Suprapubic skin (tissue), 4 donors: ENCODE measurements at regions not wholly inside any gene's neighbourhood (a gene's known extent, or its start where the extent isn't known, plus 50 kb on each side); places are given as distances from the start of the nearest gene placed in this dataset.

ENCODE experiments used
- DNase-seq, 2 donors: peaks; one replicate each; pipeline ENCODE4 v3.0.0-alpha.2; 2019; ENCODE audit warnings: low spot score in 2 of 2
- H3K27ac ChIP-seq: fragments of 200-600 bp; sonication (generic); one replicate; pipeline ENCODE4 v1.5.1; 2019
- H3K27me3 ChIP-seq: fragments of 200-600 bp; sonication (generic); one replicate; pipeline ENCODE4 v1.5.1; 2019
- H3K36me3 ChIP-seq: fragments of 200-600 bp; sonication (generic); one replicate; pipeline ENCODE4 v1.5.1; 2019
- H3K4me1 ChIP-seq: fragments of 200-600 bp; sonication (generic); one replicate; pipeline ENCODE4 v1.5.1; 2019
- H3K4me3 ChIP-seq: fragments of 200-600 bp; sonication (generic); one replicate; pipeline ENCODE4 v1.5.1; 2019; ENCODE audit warnings: mild to moderate bottlenecking
- H3K9me3 ChIP-seq: fragments of 200-600 bp; sonication (generic); one replicate; pipeline ENCODE4 v1.5.1; 2019
- CTCF ChIP-seq, 2 donors: fragments of 200-600 bp in 1 of 2; fragments of 450-650 bp in 1 of 2; sonication (generic) in 1 of 2; IDR thresholded peaks; one replicate each; pipeline ENCODE4 v1.5.1; 2016 to 2019; ENCODE audit warnings: antibody characterized with exemption in 2 of 2, mild to moderate bottlenecking in 1 of 2, moderate library complexity in 1 of 2
- EP300 ChIP-seq: sonication (generic); formaldehyde crosslinking; IDR thresholded peaks from one replicate; pipeline ENCODE4 v1.6.1; 2017; ENCODE audit warnings: antibody characterized with exemption
- POLR2A ChIP-seq, 2 donors: fragments of 450-650 bp; IDR thresholded peaks; one replicate each; pipeline ENCODE4 v1.6.1; 2017; ENCODE audit warnings: antibody characterized with exemption in 2 of 2, mild to moderate bottlenecking in 2 of 2, moderate library complexity in 2 of 2
- POLR2AphosphoS5 ChIP-seq, 3 donors: sonication (generic); formaldehyde crosslinking; IDR thresholded peaks; one replicate each; pipeline ENCODE4 v1.6.1; 2017; ENCODE audit warnings: antibody characterized with exemption in 3 of 3
- WGBS: methylation state at CpG from one replicate; pipeline ENCODE4 v1.1.5; 2018; 5-methylcytosine and 5-hydroxymethylcytosine counted together

- TF ChIP-seq CTCF (IDR thresholded peaks at IDR 0.05) (no peak), POLR2A (IDR thresholded peaks at IDR 0.05) (no peak), EP300 (no peak), POLR2AphosphoS5 (IDR thresholded peaks at IDR 0.05) (no peak)
- DNase-seq: no peak
- Histone ChIP-seq H3K9me3 (no peaks in the 10 kb centered on the region), H3K4me3 (no peak overlapping the region), H3K36me3 (no peaks in the 10 kb centered on the region), H3K27me3 (no peaks in the 10 kb centered on the region), H3K4me1 (no peaks in the 10 kb centered on the region), H3K27ac (no peak overlapping the region)
- WGBS: 56% methylated on average over 8 of the region's 8 CpGs
Observed at GRCh38 chr5:4740156-4740555, 400.0 kb upstream of the ADAMTS16 start.

GRCh38 chr5:4758550-4758949, 381.6 kb upstream of the ADAMTS16 start:
- TF ChIP-seq POLR2AphosphoS5 (IDR thresholded peaks at IDR 0.05): no peak
- no peak for TF ChIP-seq POLR2A (IDR thresholded peaks at IDR 0.05)
- TF ChIP-seq CTCF (IDR thresholded peaks at IDR 0.05): no peak
- TF ChIP-seq EP300: no peak
- Histone ChIP-seq H3K4me3 (no peak overlapping the region), H3K27me3 (no peaks in the 10 kb centered on the region), H3K9me3 (no peaks in the 10 kb centered on the region), H3K27ac (no peak overlapping the region), H3K4me1 (no peaks in the 10 kb centered on the region), H3K36me3 (no peaks in the 10 kb centered on the region)
- 26% methylated on average over 2 of the region's 2 CpGs for WGBS
- no peak for DNase-seq

- no peak for DNase-seq
- no peak for TF ChIP-seq POLR2A (IDR thresholded peaks at IDR 0.05)
- no peak for TF ChIP-seq POLR2AphosphoS5 (IDR thresholded peaks at IDR 0.05)
- no peak for TF ChIP-seq EP300
- no peak for TF ChIP-seq CTCF (IDR thresholded peaks at IDR 0.05)
- Histone ChIP-seq H3K27ac (no peak overlapping the region), H3K4me1 (no peaks in the 10 kb centered on the region), H3K4me3 (no peak overlapping the region), H3K9me3 (no peaks in the 10 kb centered on the region), H3K36me3 (no peaks in the 10 kb centered on the region), H3K27me3 (no peaks in the 10 kb centered on the region)
- 53% methylated on average over 3 of the region's 3 CpGs for WGBS
Observed at GRCh38 chr5:4758996-4759395, 381.1 kb upstream of the ADAMTS16 start.

- H3K4me1 ChIP-seq: no peaks in the 10 kb centered on the region
- no peaks in the 10 kb centered on the region for H3K9me3 ChIP-seq
- no peaks in the 10 kb centered on the region for H3K27me3 ChIP-seq
- no peaks in the 10 kb centered on the region for H3K36me3 ChIP-seq
- no peak overlapping the region for H3K4me3 ChIP-seq
- no peak overlapping the region for H3K27ac ChIP-seq
- 74% methylated on average over 3 of the region's 3 CpGs for WGBS
- no peak for DNase-seq
- no peak for TF ChIP-seq POLR2A (IDR thresholded peaks at IDR 0.05)
- TF ChIP-seq CTCF (IDR thresholded peaks at IDR 0.05): no peak
- no peak for TF ChIP-seq POLR2AphosphoS5 (IDR thresholded peaks at IDR 0.05)
- no peak for TF ChIP-seq EP300
Observed at GRCh38 chr5:4762316-4762715, 377.8 kb upstream of the ADAMTS16 start.

GRCh38 chr5:4765411-4765810, 374.7 kb upstream of the ADAMTS16 start:
- 93% methylated on average over 2 of the region's 2 CpGs for WGBS

More at GRCh38 chr5:4765411-4765810, 374.7 kb upstream of the ADAMTS16 start:
- no peaks in the 10 kb centered on the region for H3K27me3 ChIP-seq
- H3K27ac ChIP-seq: no peak overlapping the region
- no peak for TF ChIP-seq POLR2A (IDR thresholded peaks at IDR 0.05)
- TF ChIP-seq EP300: no peak
- TF ChIP-seq POLR2AphosphoS5 (IDR thresholded peaks at IDR 0.05): no peak
- TF ChIP-seq CTCF (IDR thresholded peaks at IDR 0.05): no peak
- no peaks in the 10 kb centered on the region for H3K9me3 ChIP-seq
- no peaks in the 10 kb centered on the region for H3K4me1 ChIP-seq
- H3K36me3 ChIP-seq: no peaks in the 10 kb centered on the region
- DNase-seq: no peak
- H3K4me3 ChIP-seq: no peak overlapping the region
